ENCODE measurements at regions not wholly inside any gene's neighbourhood (a gene's known extent, or its start where the extent isn't known, plus 50 kb on each side); places are given as distances from the start of the nearest gene placed in this dataset.

DNA sequence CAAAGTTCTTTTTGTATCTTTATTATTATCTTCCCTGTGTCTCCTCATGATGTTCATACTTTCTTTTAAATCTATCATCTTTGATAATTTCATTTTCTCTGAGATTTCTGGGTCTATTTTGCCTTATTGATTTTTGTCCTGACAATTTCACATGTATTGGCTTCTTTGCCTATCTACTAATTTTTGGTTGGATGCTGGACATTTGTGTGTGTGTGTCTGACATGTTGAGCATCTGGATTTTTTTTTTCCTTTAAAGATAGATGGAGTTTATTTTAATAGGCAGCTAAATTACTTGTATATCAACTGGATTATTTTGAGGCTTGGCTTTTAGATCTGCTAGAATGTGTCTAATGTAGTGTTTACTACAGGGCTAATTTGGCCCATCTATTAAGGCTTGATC lies 178.0 kb upstream of the MOCS2 start:
- TF ChIP-seq EZH2 (IDR thresholded peaks at IDR 0.05; ENCODE audit: borderline replicate concordance, insufficient read depth, low read depth, low read length, poor library complexity, severe bottlenecking), result no peak
- TF ChIP-seq, protein P1, sequence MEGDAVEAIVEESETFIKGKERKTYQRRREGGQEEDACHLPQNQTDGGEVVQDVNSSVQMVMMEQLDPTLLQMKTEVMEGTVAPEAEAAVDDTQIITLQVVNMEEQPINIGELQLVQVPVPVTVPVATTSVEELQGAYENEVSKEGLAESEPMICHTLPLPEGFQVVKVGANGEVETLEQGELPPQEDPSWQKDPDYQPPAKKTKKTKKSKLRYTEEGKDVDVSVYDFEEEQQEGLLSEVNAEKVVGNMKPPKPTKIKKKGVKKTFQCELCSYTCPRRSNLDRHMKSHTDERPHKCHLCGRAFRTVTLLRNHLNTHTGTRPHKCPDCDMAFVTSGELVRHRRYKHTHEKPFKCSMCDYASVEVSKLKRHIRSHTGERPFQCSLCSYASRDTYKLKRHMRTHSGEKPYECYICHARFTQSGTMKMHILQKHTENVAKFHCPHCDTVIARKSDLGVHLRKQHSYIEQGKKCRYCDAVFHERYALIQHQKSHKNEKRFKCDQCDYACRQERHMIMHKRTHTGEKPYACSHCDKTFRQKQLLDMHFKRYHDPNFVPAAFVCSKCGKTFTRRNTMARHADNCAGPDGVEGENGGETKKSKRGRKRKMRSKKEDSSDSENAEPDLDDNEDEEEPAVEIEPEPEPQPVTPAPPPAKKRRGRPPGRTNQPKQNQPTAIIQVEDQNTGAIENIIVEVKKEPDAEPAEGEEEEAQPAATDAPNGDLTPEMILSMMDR (IDR thresholded peaks at IDR 0.05), result no peak

All from B cell (primary cell).